ENCODE measurements at regions not wholly inside any gene's neighbourhood (a gene's known extent, or its start where the extent isn't known, plus 50 kb on each side); places are given as distances from the start of the nearest gene placed in this dataset.

DNA sequence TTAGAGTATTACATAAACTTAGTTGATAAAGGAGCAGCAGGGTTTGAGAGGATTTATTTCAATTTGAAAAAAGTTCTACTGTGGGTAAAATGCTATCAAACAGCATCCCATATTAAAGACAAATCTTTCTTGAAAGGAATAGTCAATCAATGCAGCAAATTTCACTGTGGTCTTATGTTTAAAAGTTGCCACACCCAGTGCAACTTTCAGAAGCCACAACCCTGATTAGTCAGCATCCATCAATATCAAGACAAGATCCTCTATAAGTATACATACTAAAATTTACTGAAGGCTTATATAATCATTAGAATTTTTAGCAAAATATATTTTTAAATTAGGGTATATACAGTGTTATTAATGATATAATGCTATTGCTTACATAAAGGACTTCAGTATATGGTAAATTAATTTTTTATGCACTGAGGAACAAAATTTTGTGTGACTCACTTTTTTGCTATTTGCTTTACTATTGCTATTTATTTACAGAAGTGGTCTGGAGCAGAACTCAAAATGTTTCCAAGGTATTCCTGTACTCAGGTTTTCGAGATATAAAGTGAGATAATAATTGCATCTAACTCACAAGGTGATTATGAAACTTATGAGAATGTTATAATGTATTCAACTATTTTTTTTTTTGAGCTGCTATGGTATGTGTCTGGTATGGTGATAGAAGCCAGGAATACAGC lies 1127.6 kb downstream of the ADGRL3 start:
- Histone ChIP-seq H3K4me2 (ENCODE audit: low read length) (no peak overlapping the region), H3K27me3 (ENCODE audit: control insufficient read depth, low read length) (no peaks in the 10 kb centered on the region), H3K4me1 (ENCODE audit: control insufficient read depth, low read length) (no peaks in the 10 kb centered on the region), H3K9me3 (ENCODE audit: control insufficient read depth, insufficient read depth, low read length) (no peaks in the 10 kb centered on the region), H3K9me2 (replicated peaks; ENCODE audit: control insufficient read depth, low read length) (no peaks in the 10 kb centered on the region), H3F3A (ENCODE audit: control insufficient read depth, insufficient read depth) (no peaks in the 10 kb centered on the region), H3K4me3 (ENCODE audit: low read length) (no peak overlapping the region), H3K79me2 (ENCODE audit: control insufficient read depth, low read length) (no peaks in the 10 kb centered on the region), H4K20me1 (ENCODE audit: control insufficient read depth, insufficient read depth, low read depth, low read length) (no peaks in the 10 kb centered on the region), H3K27ac (ENCODE audit: low read depth, low read length) (no peak overlapping the region), H3K36me3 (ENCODE audit: control insufficient read depth, low read length) (no peaks in the 10 kb centered on the region)
- TF ChIP-seq CTCF (IDR thresholded peaks at IDR 0.05; ENCODE audit: low read depth, low read length, poor library complexity, severe bottlenecking) = no peak
- no peak for TF ChIP-seq EZH2phosphoT487 (IDR thresholded peaks at IDR 0.05; ENCODE audit: borderline replicate concordance, low read length)

DNA sequence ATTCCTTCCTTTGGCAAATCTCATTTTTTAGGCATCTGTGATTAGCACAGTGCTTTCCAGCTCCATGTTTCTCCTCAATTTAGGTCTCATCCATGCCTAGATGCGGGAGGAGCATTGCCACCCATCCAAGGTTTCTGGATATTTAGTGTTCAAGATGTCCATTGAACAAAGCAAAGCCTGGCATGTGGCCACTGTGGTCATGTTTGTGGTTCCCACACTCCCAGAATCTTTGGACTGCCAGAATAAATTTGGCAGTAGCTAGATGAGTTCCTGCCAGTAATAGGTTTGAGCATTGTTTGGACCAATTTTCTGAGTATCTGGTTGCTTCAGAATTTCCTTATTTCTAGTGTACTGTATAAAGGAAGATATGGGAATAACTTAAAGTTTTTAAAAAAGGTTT lies 1124.1 kb downstream of the ADGRL3 start:
- H3K79me2 ChIP-seq (ENCODE audit: control insufficient read depth, low read length) = no peaks in the 10 kb centered on the region
- H3K9me3 ChIP-seq (ENCODE audit: control insufficient read depth, insufficient read depth, low read length) = no peaks in the 10 kb centered on the region
- H4K20me1 ChIP-seq (ENCODE audit: control insufficient read depth, insufficient read depth, low read depth, low read length) = no peaks in the 10 kb centered on the region
- no peak overlapping the region for H3K4me2 ChIP-seq (ENCODE audit: low read length)
- TF ChIP-seq CTCF (IDR thresholded peaks at IDR 0.05; ENCODE audit: low read depth, low read length, poor library complexity, severe bottlenecking) = no peak
- no peak for TF ChIP-seq EZH2phosphoT487 (IDR thresholded peaks at IDR 0.05; ENCODE audit: borderline replicate concordance, low read length)
- H3K9me2 ChIP-seq (replicated peaks; ENCODE audit: control insufficient read depth, low read length) = no peaks in the 10 kb centered on the region
- H3K4me1 ChIP-seq (ENCODE audit: control insufficient read depth, low read length) = no peaks in the 10 kb centered on the region
- H3K27me3 ChIP-seq (ENCODE audit: control insufficient read depth, low read length) = no peaks in the 10 kb centered on the region
- H3K36me3 ChIP-seq (ENCODE audit: control insufficient read depth, low read length) = no peaks in the 10 kb centered on the region
- no peak overlapping the region for H3K27ac ChIP-seq (ENCODE audit: low read depth, low read length)
- no peaks in the 10 kb centered on the region for H3F3A ChIP-seq (ENCODE audit: control insufficient read depth, insufficient read depth)
- no peak overlapping the region for H3K4me3 ChIP-seq (ENCODE audit: low read length)

GRCh38 chr4:62320612-62321011 lies 1120.5 kb downstream of the ADGRL3 start:
- Histone ChIP-seq H3K79me2 (ENCODE audit: control insufficient read depth, low read length) (no peaks in the 10 kb centered on the region), H3K4me3 (ENCODE audit: low read length) (no peak overlapping the region), H3K27ac (ENCODE audit: low read depth, low read length) (no peak overlapping the region), H3F3A (ENCODE audit: control insufficient read depth, insufficient read depth) (no peaks in the 10 kb centered on the region), H3K4me2 (ENCODE audit: low read length) (no peak overlapping the region), H4K20me1 (ENCODE audit: control insufficient read depth, insufficient read depth, low read depth, low read length) (no peaks in the 10 kb centered on the region), H3K27me3 (ENCODE audit: control insufficient read depth, low read length) (no peaks in the 10 kb centered on the region), H3K4me1 (ENCODE audit: control insufficient read depth, low read length) (no peaks in the 10 kb centered on the region), H3K36me3 (ENCODE audit: control insufficient read depth, low read length) (no peaks in the 10 kb centered on the region), H3K9me3 (ENCODE audit: control insufficient read depth, insufficient read depth, low read length) (no peaks in the 10 kb centered on the region), H3K9me2 (replicated peaks; ENCODE audit: control insufficient read depth, low read length) (no peaks in the 10 kb centered on the region)
- no peak for TF ChIP-seq EZH2phosphoT487 (IDR thresholded peaks at IDR 0.05; ENCODE audit: borderline replicate concordance, low read length)
- TF ChIP-seq CTCF (IDR thresholded peaks at IDR 0.05; ENCODE audit: low read depth, low read length, poor library complexity, severe bottlenecking) = no peak

Measured in DOHH2 (cell line).